DOHH2 (cell line): ENCODE measurements at regions not wholly inside any gene's neighbourhood (a gene's known extent, or its start where the extent isn't known, plus 50 kb on each side); places are given as distances from the start of the nearest gene placed in this dataset.

Experiments used
- EZH2phosphoT487 ChIP-seq: fragments of 200-600 bp; sonication (generic); IDR thresholded peaks from 2 replicates; pipeline ENCODE4 v1.6.1; 2017; ENCODE audit warnings: borderline replicate concordance, mild to moderate bottlenecking, antibody characterized with exemption, low read length, moderate library complexity, mixed read lengths
- TF ChIP-seq, protein P1 (sequence below): fragments of 200-600 bp; sonication (generic); IDR thresholded peaks from one replicate; pipeline ENCODE4 v1.5.1; 2014; ENCODE audit warnings: antibody characterized with exemption, mild to moderate bottlenecking, low read depth, low read length; ENCODE audit not compliant: poor library complexity, severe bottlenecking

DNA sequence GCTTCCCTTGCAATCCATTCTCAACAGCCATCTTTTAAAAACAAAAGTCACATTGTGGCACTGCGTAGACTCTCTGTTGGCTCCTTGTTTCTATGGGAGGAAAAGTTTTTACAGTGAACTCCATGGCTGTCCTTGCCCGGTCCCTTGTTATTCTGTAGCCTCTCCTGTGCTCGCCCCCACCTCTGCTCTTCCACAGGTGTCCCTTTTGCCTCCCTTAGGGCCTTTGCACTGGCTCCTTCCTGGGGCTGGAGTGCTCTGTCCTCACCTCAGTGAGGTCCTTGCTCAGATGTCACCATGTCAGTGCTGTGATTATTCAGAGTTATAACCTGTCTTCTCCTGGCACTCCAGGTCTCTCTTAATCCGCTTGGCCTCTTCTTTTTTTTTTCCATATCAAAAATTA, 308.8 kb downstream of the DOCK8 start:
- TF ChIP-seq, protein P1, sequence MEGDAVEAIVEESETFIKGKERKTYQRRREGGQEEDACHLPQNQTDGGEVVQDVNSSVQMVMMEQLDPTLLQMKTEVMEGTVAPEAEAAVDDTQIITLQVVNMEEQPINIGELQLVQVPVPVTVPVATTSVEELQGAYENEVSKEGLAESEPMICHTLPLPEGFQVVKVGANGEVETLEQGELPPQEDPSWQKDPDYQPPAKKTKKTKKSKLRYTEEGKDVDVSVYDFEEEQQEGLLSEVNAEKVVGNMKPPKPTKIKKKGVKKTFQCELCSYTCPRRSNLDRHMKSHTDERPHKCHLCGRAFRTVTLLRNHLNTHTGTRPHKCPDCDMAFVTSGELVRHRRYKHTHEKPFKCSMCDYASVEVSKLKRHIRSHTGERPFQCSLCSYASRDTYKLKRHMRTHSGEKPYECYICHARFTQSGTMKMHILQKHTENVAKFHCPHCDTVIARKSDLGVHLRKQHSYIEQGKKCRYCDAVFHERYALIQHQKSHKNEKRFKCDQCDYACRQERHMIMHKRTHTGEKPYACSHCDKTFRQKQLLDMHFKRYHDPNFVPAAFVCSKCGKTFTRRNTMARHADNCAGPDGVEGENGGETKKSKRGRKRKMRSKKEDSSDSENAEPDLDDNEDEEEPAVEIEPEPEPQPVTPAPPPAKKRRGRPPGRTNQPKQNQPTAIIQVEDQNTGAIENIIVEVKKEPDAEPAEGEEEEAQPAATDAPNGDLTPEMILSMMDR = no peak
- no peak for TF ChIP-seq EZH2phosphoT487
